Activated T-helper 17 cell treated with anti-CD3 and anti-CD28 coated beads, Interleukin-2, amount 50 U/mL, for 72 hours (primary cell): ENCODE measurements at regions not wholly inside any gene's neighbourhood (a gene's known extent, or its start where the extent isn't known, plus 50 kb on each side); places are given as distances from the start of the nearest gene placed in this dataset.

ENCODE experiments used
- ATAC-seq: fragments of 150-1000 bp; cut with Tn5 transposase; replicated peaks from 2 replicates; pipeline ENCODE4 v1.10.0; 2021; ENCODE audit warnings: mild to moderate bottlenecking, moderate library complexity
- H3K27ac Mint-ChIP-seq: one replicate; pipeline ENCODE4 v1.8.0; 2022; ENCODE audit warnings: mixed read lengths
- H3K27me3 Mint-ChIP-seq: one replicate; pipeline ENCODE4 v1.8.0; 2022; ENCODE audit warnings: mixed read lengths
- H3K36me3 Mint-ChIP-seq: one replicate; pipeline ENCODE4 v1.8.0; 2022; ENCODE audit warnings: low read depth, mild to moderate bottlenecking, mixed read lengths
- H3K4me1 Mint-ChIP-seq: one replicate; pipeline ENCODE4 v1.8.0; 2022; ENCODE audit warnings: mixed read lengths
- H3K4me3 Mint-ChIP-seq: one replicate; pipeline ENCODE4 v1.8.0; 2022; ENCODE audit warnings: mild to moderate bottlenecking, mixed read lengths
- H3K9me3 Mint-ChIP-seq: one replicate; pipeline ENCODE4 v1.8.0; 2022; ENCODE audit warnings: mixed read lengths

DNA sequence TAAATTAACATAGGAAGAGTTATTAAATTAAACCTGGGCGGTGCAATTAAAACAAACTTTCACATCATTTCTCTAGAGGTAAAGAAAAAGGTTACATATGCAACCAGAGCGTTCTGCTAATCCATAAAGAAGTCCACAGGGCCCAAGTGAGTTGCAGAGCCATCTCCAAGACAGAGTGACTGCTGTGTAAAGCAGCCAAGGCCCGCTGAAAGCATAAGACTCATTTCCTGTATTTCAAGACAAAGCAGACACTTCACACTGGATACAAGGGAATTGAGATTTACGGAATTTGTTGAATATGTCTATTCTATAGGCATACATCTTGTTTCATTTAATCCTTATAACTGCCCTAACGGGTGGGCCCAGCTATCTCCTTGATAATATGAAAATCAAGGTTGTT, 422.8 kb downstream of the CBLN4 start:
- Mint-ChIP-seq H3K4me3 (no peak overlapping the region), H3K36me3 (no peaks in the 10 kb centered on the region), H3K4me1 (no peaks in the 10 kb centered on the region), H3K27ac (no peak overlapping the region), H3K9me3 (no peaks in the 10 kb centered on the region), H3K27me3 (no peaks in the 10 kb centered on the region)
- no peak for ATAC-seq

DNA sequence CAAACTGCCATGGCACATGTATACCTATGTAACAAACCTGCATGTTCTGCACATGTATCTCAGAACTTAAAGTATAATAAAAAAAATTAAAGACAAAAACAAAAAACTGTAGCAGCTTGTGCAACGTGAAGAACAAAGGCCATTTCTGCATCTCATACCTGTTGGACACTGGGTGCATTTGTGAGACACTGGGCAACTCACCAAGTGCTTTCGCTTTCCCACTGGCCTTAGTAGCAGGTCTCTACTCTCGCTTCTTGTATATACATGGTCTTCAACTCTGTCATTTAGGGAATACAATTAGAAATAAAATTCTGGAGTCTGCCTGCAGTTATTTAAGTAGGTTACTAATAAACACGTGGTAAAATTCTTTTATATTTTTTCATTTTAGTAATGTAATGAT, 423.8 kb downstream of the CBLN4 start:
- H3K4me3 Mint-ChIP-seq: no peak overlapping the region
- no peaks in the 10 kb centered on the region for H3K27me3 Mint-ChIP-seq
- H3K4me1 Mint-ChIP-seq: no peaks in the 10 kb centered on the region
- ATAC-seq: no peak
- no peak overlapping the region for H3K27ac Mint-ChIP-seq
- H3K36me3 Mint-ChIP-seq: no peaks in the 10 kb centered on the region
- no peaks in the 10 kb centered on the region for H3K9me3 Mint-ChIP-seq

DNA sequence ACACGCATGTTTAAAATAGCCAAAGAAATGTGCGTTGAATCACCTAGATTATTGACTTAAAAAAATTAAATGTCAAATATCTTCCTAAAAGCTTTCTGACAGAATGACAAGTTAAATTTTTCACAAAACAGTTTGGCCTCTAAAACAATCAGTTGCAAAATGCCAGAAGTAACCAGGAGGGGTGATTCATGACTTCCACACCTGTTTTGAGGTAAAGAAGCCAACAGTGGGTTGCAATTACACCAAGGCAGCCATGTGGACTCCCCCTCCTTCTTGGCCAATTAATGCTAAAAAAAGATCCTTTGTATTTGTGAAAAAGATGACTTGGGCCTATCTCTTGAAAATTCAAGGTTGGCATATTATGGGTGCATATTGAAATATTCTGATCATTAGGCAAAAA, 424.8 kb downstream of the CBLN4 start:
- Mint-ChIP-seq H3K27ac (no peak overlapping the region), H3K27me3 (no peaks in the 10 kb centered on the region), H3K4me3 (no peak overlapping the region), H3K4me1 (no peaks in the 10 kb centered on the region), H3K36me3 (no peaks in the 10 kb centered on the region), H3K9me3 (no peaks in the 10 kb centered on the region)
- no peak for ATAC-seq

DNA sequence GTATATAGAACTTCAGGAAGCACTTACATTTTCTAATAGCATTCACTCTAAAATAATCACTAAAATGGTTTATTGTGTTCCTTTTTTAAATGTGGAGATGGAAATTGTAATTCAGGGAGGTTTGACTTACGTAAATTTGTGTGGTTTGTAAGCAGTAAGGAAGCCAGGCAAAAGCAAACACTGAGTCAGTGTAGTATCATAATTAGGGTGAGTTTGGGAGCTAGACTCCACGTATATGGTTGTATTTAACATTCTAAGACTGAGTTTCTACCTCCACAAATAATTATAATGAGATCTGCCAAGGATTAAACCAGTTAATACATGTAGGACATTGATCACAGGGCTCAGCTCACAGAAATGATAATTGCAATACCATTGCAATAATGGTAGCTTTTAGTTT, 425.5 kb downstream of the CBLN4 start:
- Mint-ChIP-seq H3K4me1 (no peaks in the 10 kb centered on the region), H3K36me3 (no peaks in the 10 kb centered on the region), H3K4me3 (no peak overlapping the region), H3K27ac (no peak overlapping the region), H3K27me3 (no peaks in the 10 kb centered on the region), H3K9me3 (no peaks in the 10 kb centered on the region)
- ATAC-seq: no peak

DNA sequence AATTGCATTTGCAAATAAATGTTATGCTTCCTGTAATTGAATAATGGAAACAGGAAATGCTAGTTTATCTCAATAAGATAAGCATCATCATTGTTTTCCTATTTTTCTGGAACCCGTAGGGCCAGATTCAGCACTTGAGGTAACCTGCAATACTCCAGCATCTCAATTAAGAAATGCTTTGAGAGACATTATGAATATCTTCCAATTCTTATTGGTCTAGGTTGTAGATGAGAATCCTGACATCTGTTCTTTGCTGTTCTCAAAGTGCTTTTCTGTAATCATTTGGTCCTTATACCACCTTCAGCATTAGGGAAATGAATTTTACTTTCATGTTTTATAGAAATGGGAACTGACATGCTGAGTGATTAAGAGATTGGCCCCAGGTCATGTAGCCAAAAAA, 428.3 kb downstream of the CBLN4 start:
- Mint-ChIP-seq H3K4me3 (no peak overlapping the region), H3K9me3 (no peaks in the 10 kb centered on the region), H3K27me3 (no peaks in the 10 kb centered on the region), H3K4me1 (no peaks in the 10 kb centered on the region), H3K36me3 (no peaks in the 10 kb centered on the region), H3K27ac (no peak overlapping the region)
- no peak for ATAC-seq

DNA sequence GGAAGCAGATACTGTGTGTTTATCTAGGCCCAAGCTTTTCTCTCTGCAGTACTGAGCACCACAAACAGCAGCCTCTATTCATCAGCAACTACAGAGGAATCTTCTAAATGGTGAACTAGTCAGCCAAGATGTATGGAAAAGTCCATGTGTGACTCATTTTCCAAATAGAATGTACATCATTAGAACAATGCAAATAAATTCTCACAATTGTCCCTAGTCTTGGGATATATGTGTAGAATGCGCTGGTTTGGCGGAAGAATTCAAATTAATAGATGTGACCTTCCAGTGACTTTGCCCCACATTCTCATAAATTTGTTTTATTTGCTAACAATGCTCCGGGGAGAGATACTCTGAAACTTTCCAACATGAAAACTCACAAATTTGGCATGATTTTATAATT, 436.2 kb downstream of the CBLN4 start:
- no peak overlapping the region for H3K4me3 Mint-ChIP-seq
- no peaks in the 10 kb centered on the region for H3K36me3 Mint-ChIP-seq
- H3K27me3 Mint-ChIP-seq: no peaks in the 10 kb centered on the region
- no peaks in the 10 kb centered on the region for H3K4me1 Mint-ChIP-seq
- H3K9me3 Mint-ChIP-seq: peaks cover 3% of the 10 kb centered on the region
- ATAC-seq: no peak
- no peak overlapping the region for H3K27ac Mint-ChIP-seq

DNA sequence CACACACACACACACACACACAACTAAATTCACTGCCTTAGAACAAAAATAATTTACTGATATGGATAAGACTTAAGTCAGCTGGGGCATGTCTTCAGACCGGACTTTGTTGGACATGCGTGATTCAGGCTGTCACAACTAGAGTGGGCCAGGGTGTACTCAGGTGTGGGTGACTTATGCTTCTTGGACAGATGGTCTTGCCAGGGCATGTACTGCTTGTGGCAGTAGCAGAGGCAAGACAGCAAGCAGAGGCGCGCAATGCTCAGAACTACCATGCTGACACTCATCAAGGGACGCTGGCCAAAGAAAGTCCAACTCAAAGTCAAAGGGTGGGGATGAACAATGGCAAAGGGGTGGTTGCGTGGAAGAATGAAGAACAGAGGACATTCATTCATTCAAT, 437.5 kb downstream of the CBLN4 start:
- no peaks in the 10 kb centered on the region for H3K4me1 Mint-ChIP-seq
- H3K27ac Mint-ChIP-seq: no peak overlapping the region
- no peak for ATAC-seq
- H3K27me3 Mint-ChIP-seq: no peaks in the 10 kb centered on the region
- H3K36me3 Mint-ChIP-seq: no peaks in the 10 kb centered on the region
- H3K9me3 Mint-ChIP-seq: peaks cover 3% of the 10 kb centered on the region
- no peak overlapping the region for H3K4me3 Mint-ChIP-seq

DNA sequence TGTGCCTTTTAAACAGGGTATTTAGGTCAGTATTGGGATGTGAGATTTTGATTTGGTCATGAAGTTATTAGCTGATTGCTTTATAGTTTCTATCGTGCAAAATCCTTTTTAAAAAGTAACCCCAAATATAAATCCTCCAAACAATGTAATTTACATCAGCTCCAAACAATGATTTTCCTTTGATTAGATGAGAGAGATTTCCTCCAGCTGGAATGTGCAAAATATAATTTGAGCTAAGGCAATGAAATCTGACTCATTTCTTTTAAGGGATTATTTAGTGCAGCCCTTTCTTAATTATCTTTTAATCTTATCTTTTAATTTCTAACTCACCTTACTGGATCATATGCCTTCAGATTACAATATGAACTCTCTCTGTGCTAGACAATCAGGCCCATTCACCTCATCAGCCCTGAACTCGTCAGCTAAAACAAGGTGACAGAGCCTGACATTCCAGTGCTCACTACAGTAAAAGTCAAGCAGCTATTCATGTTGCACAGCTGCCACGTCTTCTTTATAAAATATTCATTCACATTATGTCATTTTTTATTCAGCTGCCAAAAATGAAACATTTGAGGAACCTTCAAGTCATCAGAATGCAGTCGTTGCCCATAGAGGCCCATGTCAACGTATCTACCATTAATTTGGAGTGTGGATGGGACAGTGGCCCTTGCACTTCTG, 440.1 kb downstream of the CBLN4 start:
- H3K27me3 Mint-ChIP-seq: no peaks in the 10 kb centered on the region
- no peaks in the 10 kb centered on the region for H3K4me1 Mint-ChIP-seq
- no peaks in the 10 kb centered on the region for H3K36me3 Mint-ChIP-seq
- H3K27ac Mint-ChIP-seq: no peak overlapping the region
- no peak overlapping the region for H3K4me3 Mint-ChIP-seq
- peaks cover 3% of the 10 kb centered on the region for H3K9me3 Mint-ChIP-seq
- no peak for ATAC-seq

DNA sequence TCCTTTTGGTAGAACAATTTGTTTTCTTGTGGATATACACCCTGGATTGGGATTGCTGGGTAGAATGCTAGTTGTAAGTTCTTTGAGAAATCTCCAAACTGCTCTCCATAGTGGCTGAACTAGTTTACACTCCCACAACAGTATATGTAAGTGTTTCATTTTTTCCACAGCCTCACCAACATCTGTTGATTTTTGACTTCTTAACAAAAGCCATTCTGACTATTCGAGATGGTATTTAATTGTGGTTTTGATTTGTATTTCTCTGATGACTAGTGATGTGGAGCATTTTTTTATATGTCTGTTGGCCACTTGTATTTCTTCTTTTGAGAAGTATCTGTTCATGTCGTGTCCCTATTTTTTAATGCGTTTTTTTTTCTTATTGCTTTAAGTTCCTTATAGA, 444.1 kb downstream of the CBLN4 start:
- Mint-ChIP-seq H3K9me3 (peaks cover 12% of the 10 kb centered on the region), H3K36me3 (no peaks in the 10 kb centered on the region), H3K4me1 (no peaks in the 10 kb centered on the region), H3K27me3 (no peaks in the 10 kb centered on the region), H3K4me3 (no peak overlapping the region), H3K27ac (no peak overlapping the region)
- no peak for ATAC-seq

DNA sequence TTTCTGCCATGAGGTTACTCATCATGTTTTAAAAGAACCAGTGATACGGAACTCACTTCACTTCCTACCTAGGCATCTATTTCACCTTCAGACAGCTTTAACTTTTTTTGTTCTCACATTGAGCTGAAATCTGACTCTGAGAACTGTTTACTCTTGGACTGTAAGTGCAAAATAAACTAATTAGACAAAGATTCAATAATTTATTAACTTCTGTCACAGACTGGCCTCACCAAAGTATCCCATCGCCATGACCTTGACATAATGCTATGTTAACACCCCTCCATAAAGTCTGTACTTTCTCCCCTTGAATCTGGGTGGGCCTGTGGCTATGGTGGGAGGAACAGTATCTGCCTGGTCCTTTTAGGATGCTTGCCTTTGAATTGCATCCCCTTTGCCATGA, 448.1 kb downstream of the CBLN4 start:
- H3K4me3 Mint-ChIP-seq: no peak overlapping the region
- H3K36me3 Mint-ChIP-seq: no peaks in the 10 kb centered on the region
- H3K4me1 Mint-ChIP-seq: no peaks in the 10 kb centered on the region
- ATAC-seq: no peak
- H3K27ac Mint-ChIP-seq: no peak overlapping the region
- peaks cover 22% of the 10 kb centered on the region for H3K9me3 Mint-ChIP-seq
- no peaks in the 10 kb centered on the region for H3K27me3 Mint-ChIP-seq

DNA sequence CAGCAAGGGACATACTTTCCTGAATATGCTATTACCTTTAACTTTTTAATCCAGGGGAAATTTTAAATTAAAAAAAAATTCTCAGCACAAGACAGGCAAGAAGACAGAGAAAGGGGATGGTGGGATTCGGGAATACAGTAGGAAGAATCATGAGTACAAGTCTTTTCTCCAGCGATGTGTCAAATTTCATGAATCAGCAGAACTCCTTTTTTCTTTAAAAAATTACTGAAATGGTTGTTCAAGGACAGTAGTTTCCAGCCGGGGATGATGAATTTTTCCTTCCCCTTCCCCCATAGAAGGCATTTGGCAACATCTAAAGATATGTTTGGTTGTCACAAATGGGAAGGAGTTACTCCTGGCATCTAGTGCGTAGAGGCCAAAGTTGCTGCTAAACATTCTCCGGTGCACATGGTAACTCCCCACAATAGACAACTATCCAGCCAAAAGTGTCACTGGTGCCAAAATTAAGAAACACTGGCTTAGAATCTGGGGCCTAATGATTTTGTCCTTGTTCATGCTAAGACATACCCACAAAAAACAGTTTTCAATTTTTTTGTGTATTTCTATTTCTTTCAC, 450.2 kb downstream of the CBLN4 start:
- Mint-ChIP-seq H3K27me3 (no peaks in the 10 kb centered on the region), H3K27ac (no peak overlapping the region), H3K4me1 (no peaks in the 10 kb centered on the region), H3K9me3 (peaks cover 22% of the 10 kb centered on the region), H3K36me3 (no peaks in the 10 kb centered on the region), H3K4me3 (no peak overlapping the region)
- no peak for ATAC-seq

DNA sequence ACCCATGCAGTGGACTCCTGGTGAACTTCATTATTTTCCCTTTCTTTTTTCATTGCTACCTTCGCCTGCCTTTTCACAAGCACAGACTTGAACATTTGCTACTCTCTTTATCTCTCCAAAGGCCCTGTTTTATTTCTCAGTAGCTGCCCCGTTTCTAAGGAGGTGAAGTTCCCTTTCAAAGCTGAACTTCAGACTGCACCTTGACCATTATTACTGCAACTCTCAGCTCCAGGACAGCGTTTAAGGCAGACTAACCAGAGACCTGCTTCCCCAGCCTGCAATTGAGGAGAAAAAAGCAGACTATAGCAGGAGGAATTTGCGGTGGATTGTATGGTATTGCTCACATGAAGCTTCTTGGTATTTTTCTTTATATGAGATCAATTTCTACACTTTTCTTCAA, 460.7 kb downstream of the CBLN4 start:
- Mint-ChIP-seq H3K27me3 (no peaks in the 10 kb centered on the region), H3K4me3 (no peak overlapping the region), H3K36me3 (no peaks in the 10 kb centered on the region), H3K4me1 (no peaks in the 10 kb centered on the region), H3K9me3 (peaks cover 3% of the 10 kb centered on the region), H3K27ac (no peak overlapping the region)
- ATAC-seq: no peak

DNA sequence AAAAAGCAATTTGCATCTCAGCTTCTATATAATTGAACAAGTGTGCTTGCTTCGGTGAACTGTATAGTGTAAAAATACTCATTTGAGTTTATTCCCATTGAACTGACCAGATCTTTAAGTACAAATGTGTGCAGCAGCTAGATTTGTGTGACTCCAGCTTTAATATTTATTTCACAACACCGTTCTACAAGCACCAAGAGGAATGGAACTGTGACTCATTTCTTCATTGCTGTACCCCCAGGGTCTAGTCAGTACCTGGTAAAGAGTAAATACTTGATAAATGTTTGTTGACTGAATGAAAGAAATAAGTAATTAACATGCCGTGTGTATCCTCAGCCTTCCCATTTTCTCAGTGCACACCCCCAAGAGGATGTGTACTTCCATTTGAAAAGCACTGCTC, 464.8 kb downstream of the CBLN4 start:
- no peaks in the 10 kb centered on the region for H3K27me3 Mint-ChIP-seq
- no peak overlapping the region for H3K27ac Mint-ChIP-seq
- H3K9me3 Mint-ChIP-seq: peaks cover 7% of the 10 kb centered on the region
- ATAC-seq: no peak
- no peak overlapping the region for H3K4me3 Mint-ChIP-seq
- no peaks in the 10 kb centered on the region for H3K4me1 Mint-ChIP-seq
- H3K36me3 Mint-ChIP-seq: no peaks in the 10 kb centered on the region

DNA sequence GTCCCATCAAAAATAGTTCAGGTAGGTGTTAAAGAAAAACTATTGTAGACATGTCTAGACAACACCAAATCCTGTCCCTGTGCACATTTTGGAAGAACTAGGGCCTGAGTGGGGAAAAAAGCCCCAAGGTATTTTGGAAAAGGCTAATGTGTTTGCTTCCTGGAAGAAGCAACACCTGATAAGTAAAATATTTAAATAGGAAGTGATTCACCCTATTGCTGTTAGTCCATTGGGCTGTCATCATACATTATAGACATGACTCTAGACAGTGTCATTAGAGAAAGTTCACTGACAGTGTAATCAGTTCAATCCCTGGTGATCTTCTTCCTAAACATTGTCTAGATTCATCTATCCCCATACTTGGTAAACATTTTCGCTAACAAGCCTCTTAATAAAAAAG, 465.3 kb downstream of the CBLN4 start:
- ATAC-seq: no peak
- Mint-ChIP-seq H3K27me3 (no peaks in the 10 kb centered on the region), H3K36me3 (no peaks in the 10 kb centered on the region), H3K4me3 (no peak overlapping the region), H3K27ac (no peak overlapping the region), H3K4me1 (no peaks in the 10 kb centered on the region), H3K9me3 (peaks cover 9% of the 10 kb centered on the region)

DNA sequence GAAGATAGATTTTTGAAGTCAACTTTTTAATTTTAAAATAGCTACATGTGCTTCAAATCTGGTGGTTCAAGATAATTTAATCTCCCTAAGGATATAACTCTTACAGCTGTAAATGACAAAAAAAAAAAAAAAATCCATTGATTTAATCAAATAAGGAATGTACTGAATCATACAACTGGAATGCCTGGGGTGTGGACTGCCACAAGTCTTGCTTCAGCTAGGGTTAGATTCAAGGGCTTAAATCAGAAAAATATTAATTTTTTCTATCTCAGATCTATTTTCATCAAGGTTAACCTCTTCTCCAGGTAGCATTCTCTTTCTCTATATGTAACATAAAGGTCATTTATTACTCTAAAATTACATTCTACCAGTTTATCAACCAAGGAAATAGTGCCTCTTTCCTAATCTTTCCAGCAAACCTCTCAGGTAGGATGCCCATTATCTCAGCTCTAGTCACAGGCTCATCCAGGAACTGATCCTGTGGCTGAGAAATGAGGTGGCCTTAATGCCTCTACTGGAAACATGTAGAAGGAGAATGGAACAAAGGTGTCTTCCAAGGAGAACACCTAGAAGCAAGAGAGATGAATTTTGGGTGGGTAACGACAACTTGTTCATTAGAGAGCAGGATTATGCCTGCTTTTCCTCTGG, 466.9 kb downstream of the CBLN4 start:
- H3K4me1 Mint-ChIP-seq: no peaks in the 10 kb centered on the region
- no peaks in the 10 kb centered on the region for H3K36me3 Mint-ChIP-seq
- no peak overlapping the region for H3K27ac Mint-ChIP-seq
- no peaks in the 10 kb centered on the region for H3K27me3 Mint-ChIP-seq
- no peak overlapping the region for H3K4me3 Mint-ChIP-seq
- peaks cover 9% of the 10 kb centered on the region for H3K9me3 Mint-ChIP-seq
- no peak for ATAC-seq
